HG02840 (cell line): ENCODE measurements at regions not wholly inside any gene's neighbourhood (a gene's known extent, or its start where the extent isn't known, plus 50 kb on each side); places are given as distances from the start of the nearest gene placed in this dataset.
A peak's percentile ranks its signal among the peaks of the same experiment; 100 is the strongest.

ENCODE experiments used
- ATAC-seq: cut with Tn5 transposase; IDR thresholded peaks from one replicate; pipeline ENCODE4 v1.9.1; 2021; ENCODE audit warnings: mild to moderate bottlenecking, moderate library complexity, moderate number of reproducible peaks; ENCODE audit not compliant: unreplicated experiment, low FRiP score

- no peak for ATAC-seq
These were observed 208.1 kb downstream of the ARHGAP12 start for GRCh38 chr10:31720546-31720945.

GRCh38 chr10:31709476-31709875 lies 219.2 kb downstream of the ARHGAP12 start:
- ATAC-seq = no peak

GRCh38 chr10:31709028-31709427 lies 219.6 kb downstream of the ARHGAP12 start:
- no peak for ATAC-seq

- ATAC-seq = no peak
These were observed 220.2 kb downstream of the ARHGAP12 start for GRCh38 chr10:31708474-31708873.

GRCh38 chr10:31708046-31708445 lies 220.6 kb downstream of the ARHGAP12 start:
- ATAC-seq = peak; percentile 5

GRCh38 chr10:31707093-31708039 lies 221.3 kb downstream of the ARHGAP12 start:
- ATAC-seq = peak; percentile 94

GRCh38 chr10:31706464-31707092 lies 222.1 kb downstream of the ARHGAP12 start:
- no peak for ATAC-seq

- no peak for ATAC-seq
These were observed 223.5 kb downstream of the ARHGAP12 start for GRCh38 chr10:31705136-31705535.

- no peak for ATAC-seq
These were observed 224.4 kb downstream of the ARHGAP12 start for GRCh38 chr10:31704195-31704594.

- no peak for ATAC-seq
These were observed 225.7 kb downstream of the ARHGAP12 start for GRCh38 chr10:31702954-31703353.

GRCh38 chr10:31702005-31702404 lies 226.6 kb downstream of the ARHGAP12 start:
- no peak for ATAC-seq

GRCh38 chr10:31701546-31701945 lies 227.1 kb downstream of the ARHGAP12 start:
- no peak for ATAC-seq

GRCh38 chr10:31700181-31700611 lies 228.4 kb downstream of the ARHGAP12 start:
- ATAC-seq = no peak

- ATAC-seq = no peak
These were observed 230.3 kb downstream of the ARHGAP12 start for GRCh38 chr10:31698181-31698830.

GRCh38 chr10:31697271-31698180 lies 231.1 kb downstream of the ARHGAP12 start:
- ATAC-seq = no peak

GRCh38 chr10:31694929-31695837 lies 233.4 kb downstream of the ARHGAP12 start:
- ATAC-seq = no peak

- ATAC-seq = no peak
These were observed 234.4 kb downstream of the ARHGAP12 start for GRCh38 chr10:31694126-31694685.

GRCh38 chr10:31693491-31693890 lies 235.1 kb downstream of the ARHGAP12 start:
- ATAC-seq = no peak

- no peak for ATAC-seq
These were observed 239.4 kb downstream of the ARHGAP12 start for GRCh38 chr10:31689233-31689632.
